Adipocyte (in vitro differentiated cells): ENCODE measurements at regions not wholly inside any gene's neighbourhood (a gene's known extent, or its start where the extent isn't known, plus 50 kb on each side); places are given as distances from the start of the nearest gene placed in this dataset.
A peak's percentile ranks its signal among the peaks of the same experiment; 100 is the strongest.

Experiments
- DNase-seq: peaks from one replicate; pipeline ENCODE4 v3.0.0-alpha.2; 2015; ENCODE audit warnings: low read depth
- H3K27me3 ChIP-seq: replicated peaks from 2 replicates; pipeline ENCODE4 v1.7.0; 2013; ENCODE audit warnings: mild to moderate bottlenecking, low read length, moderate library complexity; ENCODE audit not compliant: control insufficient read depth, insufficient read depth
- H3K36me3 ChIP-seq: 2 replicates; pipeline ENCODE4 v1.7.0; 2013; ENCODE audit warnings: low read length, mild to moderate bottlenecking, moderate library complexity; ENCODE audit not compliant: control insufficient read depth, insufficient read depth, severe bottlenecking
- H3K4me1 ChIP-seq: 2 replicates; pipeline ENCODE4 v1.7.0; 2013; ENCODE audit warnings: mild to moderate bottlenecking, low read length, moderate library complexity; ENCODE audit not compliant: control insufficient read depth, insufficient read depth
- H3K4me3 ChIP-seq: 2 replicates; pipeline ENCODE4 v1.7.0; 2013; ENCODE audit warnings: mild to moderate bottlenecking, low read length, moderate library complexity
- H3K9ac ChIP-seq: 2 replicates; pipeline ENCODE4 v1.7.0; 2013; ENCODE audit warnings: mild to moderate bottlenecking, low read length, moderate library complexity
- H3K9me3 ChIP-seq: 2 replicates; pipeline ENCODE4 v1.7.0; 2013; ENCODE audit warnings: mild to moderate bottlenecking, low read length, moderate library complexity; ENCODE audit not compliant: control insufficient read depth

DNA sequence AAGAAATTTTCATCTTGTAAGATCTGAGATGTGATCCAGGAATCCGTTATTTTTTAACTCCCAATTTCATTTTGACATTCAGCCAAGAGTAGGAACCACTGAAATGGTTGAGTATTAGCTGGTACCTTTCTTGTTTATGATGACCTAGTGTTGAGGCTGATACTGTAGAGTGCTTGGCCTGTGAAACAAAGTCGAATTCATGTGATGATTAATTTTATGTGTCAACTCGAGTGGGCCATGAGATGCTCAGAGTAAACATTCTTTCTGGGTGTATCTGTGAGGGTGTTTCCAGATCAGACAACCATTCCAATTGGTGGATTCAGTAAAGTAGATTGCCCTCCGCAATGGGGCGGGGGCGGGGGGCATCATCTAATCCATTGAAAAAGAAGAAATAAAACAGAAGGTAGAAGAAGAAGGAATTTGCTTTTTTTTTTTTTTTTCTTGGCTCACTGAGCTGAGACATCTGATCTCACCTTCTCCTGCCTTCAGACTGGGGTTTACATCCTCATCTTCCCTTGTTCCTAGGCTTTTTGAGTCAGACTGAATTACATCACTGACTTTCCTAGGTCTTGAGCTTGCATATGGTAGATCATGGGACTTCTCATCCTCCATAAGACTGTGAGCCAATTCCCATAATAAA, 264.6 kb upstream of the KCNJ16 start:
- Histone ChIP-seq H3K9me3 (no peaks in the 10 kb centered on the region), H3K9ac (no peak overlapping the region), H3K4me3 (no peak overlapping the region), H3K27me3 (no peaks in the 10 kb centered on the region), H3K36me3 (no peaks in the 10 kb centered on the region), H3K4me1 (no peaks in the 10 kb centered on the region)
- no peak for DNase-seq

DNA sequence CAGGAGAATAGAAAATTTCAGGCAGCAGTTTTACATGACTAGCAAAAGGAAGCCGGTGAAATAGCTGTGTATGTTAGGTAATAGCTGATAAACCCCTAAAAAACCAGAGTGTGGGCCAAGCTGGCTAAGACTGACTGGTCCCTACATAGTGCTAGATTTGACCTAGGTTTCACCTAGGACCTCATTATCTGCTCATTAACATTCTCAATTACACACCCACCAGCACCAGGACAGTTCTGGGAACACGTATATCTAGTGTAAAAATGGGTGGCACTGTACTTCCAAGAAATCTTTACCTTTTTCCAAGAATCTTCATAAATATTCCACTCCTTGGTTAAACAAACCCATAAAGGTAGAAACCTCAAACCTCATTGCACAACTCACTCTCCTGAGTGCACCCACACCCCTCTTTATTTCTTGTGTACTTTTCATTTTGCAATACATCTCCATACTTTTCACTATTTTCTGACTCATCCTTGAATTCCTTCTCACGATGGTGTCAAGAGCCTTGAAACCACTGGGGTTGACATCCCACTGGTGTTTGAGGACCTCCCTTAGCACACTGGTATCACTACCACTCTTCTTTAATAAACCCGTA, 262.7 kb upstream of the KCNJ16 start:
- Histone ChIP-seq H3K27me3 (no peaks in the 10 kb centered on the region), H3K36me3 (no peaks in the 10 kb centered on the region), H3K4me3 (no peak overlapping the region), H3K9ac (no peak overlapping the region), H3K9me3 (no peaks in the 10 kb centered on the region), H3K4me1 (no peaks in the 10 kb centered on the region)
- peak; percentile 19 for DNase-seq

DNA sequence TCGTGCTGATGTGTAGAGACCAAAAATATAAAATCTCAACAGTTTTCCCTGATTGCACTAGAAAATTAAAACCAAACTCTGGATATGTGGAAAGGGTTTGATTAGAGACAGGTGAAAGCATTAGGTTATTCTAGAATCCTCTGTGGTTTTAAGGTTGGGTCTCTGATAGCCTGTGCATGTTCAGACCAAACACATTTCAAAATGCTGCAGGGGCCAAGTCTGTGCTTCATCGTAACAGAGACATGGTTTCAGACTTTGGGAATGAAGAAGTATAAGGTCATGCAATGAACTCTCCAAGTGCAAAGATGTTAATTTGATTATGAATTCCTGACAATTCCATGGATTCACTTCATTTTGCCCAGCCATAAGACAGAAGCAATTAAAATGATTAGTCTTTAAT, 261.0 kb upstream of the KCNJ16 start:
- Histone ChIP-seq H3K36me3 (no peaks in the 10 kb centered on the region), H3K27me3 (no peaks in the 10 kb centered on the region), H3K4me3 (no peak overlapping the region), H3K9ac (no peak overlapping the region), H3K4me1 (peaks cover 7% of the 10 kb centered on the region), H3K9me3 (no peaks in the 10 kb centered on the region)
- no peak for DNase-seq

DNA sequence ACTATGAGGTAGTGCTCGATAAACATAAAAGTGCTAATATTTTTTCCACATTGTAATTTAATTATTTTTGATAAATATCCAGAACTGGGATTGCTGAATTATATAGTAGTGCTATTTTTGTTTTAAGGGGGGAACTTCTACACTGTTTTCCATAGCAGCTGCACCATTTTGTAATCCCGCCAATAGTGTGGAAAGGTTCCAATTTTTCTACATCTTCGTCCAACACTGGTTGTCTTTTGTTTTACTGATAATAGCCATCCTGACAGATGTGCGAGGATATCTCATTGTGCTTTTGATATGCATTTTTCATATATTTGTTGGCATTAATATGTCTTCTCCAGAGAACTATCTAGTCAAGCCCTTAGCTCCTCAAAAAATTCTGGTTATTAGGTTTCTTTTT, 259.6 kb upstream of the KCNJ16 start:
- no peaks in the 10 kb centered on the region for H3K27me3 ChIP-seq
- H3K36me3 ChIP-seq, result no peaks in the 10 kb centered on the region
- DNase-seq, result no peak
- no peaks in the 10 kb centered on the region for H3K9me3 ChIP-seq
- peaks cover 15% of the 10 kb centered on the region for H3K4me1 ChIP-seq
- no peak overlapping the region for H3K4me3 ChIP-seq
- H3K9ac ChIP-seq, result no peak overlapping the region

DNA sequence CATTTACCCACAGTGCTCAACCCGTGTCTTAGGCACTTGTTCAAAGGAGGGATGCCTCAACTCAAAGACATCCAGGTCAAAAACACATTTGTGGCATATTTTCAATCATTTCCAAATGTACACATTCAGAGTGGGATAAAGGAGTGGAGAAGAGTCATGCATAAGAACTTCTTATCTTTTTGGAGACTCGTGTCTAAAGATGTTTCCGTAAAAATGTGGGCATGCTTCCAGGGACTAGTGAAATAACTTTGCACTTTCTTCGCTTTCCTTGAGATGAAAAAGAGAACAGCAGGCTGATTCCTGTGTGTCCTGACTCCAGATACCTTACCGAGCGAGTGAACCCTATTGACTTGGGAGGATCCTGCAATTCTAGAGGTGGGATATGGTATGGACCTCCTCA, 256.6 kb upstream of the KCNJ16 start:
- no peaks in the 10 kb centered on the region for H3K36me3 ChIP-seq
- peaks cover 15% of the 10 kb centered on the region for H3K4me1 ChIP-seq
- no peak for DNase-seq
- H3K9me3 ChIP-seq, result no peaks in the 10 kb centered on the region
- H3K4me3 ChIP-seq, result no peak overlapping the region
- no peaks in the 10 kb centered on the region for H3K27me3 ChIP-seq
- H3K9ac ChIP-seq, result no peak overlapping the region

DNA sequence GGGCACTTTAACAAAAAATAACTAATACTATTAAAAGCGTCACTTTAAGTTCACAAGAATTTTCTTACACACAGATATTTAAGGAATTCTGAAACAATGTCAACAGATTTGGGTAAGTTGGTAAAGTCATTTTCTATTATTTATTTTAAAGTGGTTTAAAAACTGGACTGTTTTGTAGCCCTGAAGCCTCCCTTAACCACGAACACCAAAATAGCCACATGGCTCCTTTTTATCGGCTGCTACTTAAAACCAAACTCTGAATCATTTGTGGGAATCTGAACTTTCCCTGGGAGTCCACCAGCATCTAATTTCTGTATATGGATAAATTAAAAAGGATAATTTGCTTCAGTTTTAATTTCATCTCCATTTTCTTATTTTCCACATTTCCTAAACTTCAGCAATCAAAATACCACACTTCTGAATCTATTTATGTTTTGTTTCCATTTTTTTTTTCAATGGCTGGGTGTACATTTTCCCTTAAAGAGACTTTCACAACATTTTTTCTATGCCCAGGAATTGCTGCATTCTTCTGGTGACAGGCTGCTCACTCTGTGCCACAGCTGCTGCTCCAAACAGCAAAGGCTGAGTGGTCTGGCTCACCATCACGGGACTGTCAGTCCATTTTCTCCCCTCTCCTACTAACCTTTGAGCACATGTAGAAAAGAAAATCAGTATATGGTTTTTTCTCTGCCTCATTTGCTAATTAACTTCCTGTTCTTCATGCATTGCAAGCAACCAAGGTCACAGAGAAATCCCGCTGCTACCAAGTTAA, 255.5 kb upstream of the KCNJ16 start:
- Histone ChIP-seq H3K4me1 (peaks cover 15% of the 10 kb centered on the region), H3K4me3 (no peak overlapping the region), H3K9ac (no peak overlapping the region), H3K36me3 (no peaks in the 10 kb centered on the region), H3K27me3 (no peaks in the 10 kb centered on the region), H3K9me3 (no peaks in the 10 kb centered on the region)
- peak; percentile 39 for DNase-seq

DNA sequence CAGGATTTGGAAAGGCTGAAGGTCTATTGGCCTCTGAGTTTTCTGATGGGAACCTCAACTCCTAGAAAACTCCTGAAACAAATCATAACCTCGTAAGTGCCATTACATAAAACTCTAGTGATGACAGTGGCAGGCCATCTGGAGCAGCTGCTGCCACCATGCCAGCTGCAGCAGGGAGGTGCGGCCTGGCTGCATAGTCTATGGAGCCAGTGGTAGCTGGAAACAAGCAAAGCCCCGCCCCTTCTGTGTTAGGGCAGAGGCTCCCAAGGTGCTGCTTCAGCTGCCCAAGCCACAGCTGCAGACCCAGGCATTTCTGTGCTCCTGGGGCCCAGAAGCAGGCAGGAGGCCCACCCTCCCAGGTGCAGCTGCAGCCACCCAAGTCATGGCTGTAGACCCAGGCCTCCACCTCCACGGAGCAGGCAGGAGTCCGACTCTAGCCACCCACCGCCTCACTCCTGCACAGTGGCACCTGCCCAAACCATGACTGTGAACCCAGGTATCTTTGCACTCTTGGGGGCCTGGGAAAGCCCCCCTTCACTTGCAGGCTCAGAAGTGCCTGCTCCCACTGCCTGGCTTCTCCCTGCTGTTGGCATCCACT, 254.1 kb upstream of the KCNJ16 start:
- Histone ChIP-seq H3K27me3 (no peaks in the 10 kb centered on the region), H3K4me1 (peaks cover 15% of the 10 kb centered on the region), H3K9ac (no peak overlapping the region), H3K9me3 (no peaks in the 10 kb centered on the region), H3K36me3 (no peaks in the 10 kb centered on the region), H3K4me3 (no peak overlapping the region)
- no peak for DNase-seq

DNA sequence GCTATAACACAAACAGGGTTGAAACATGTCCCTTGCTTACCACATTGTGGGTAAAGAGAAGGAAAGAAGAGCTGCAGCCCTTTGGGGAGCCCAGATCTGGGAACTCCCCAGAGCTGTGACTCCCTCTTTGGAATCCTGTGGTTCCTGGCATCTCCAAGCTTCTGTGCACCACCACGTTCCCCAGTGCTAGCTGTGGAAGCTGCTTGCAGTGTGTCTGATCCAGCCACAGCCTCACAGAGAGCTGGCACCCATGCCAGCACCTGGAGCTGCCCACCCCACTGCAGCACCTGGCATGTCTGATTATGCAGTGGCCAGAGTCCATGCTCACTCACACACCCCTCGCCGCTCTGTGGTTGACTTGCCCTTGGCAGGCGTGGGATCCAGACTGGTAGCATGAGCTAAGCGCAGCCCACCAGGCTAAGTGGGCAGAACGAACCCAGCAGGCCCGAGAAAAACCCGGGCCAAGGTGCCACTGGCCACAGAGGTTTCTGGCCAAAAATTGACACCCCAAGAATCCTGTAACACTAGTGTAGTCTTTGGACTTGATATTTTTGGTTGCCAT, 252.6 kb upstream of the KCNJ16 start:
- Histone ChIP-seq H3K4me3 (no peak overlapping the region), H3K27me3 (no peaks in the 10 kb centered on the region), H3K9ac (no peak overlapping the region), H3K9me3 (no peaks in the 10 kb centered on the region), H3K4me1 (peaks cover 15% of the 10 kb centered on the region), H3K36me3 (no peaks in the 10 kb centered on the region)
- DNase-seq, result no peak

DNA sequence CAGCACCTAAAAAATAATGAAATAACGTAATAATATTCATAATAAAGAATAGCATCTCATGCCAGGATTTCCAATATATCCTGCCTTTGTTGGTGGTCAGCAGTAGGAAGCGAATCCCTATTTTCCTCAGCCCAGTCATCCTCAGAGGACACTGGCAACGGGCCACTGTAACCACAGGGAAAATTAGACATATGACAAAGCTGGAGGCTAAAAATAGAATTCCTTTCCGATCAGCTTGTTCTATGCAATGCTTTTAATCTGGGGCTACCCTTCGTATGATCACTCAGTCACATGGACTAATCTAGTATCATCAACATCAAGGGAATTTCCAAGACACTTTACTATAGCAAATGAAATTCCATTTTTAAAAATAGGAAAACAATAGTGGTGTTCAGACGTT, 246.9 kb upstream of the KCNJ16 start:
- Histone ChIP-seq H3K9ac (no peak overlapping the region), H3K4me3 (no peak overlapping the region), H3K9me3 (no peaks in the 10 kb centered on the region), H3K36me3 (no peaks in the 10 kb centered on the region), H3K27me3 (no peaks in the 10 kb centered on the region), H3K4me1 (peaks cover 13% of the 10 kb centered on the region)
- peak; percentile 41 for DNase-seq

DNA sequence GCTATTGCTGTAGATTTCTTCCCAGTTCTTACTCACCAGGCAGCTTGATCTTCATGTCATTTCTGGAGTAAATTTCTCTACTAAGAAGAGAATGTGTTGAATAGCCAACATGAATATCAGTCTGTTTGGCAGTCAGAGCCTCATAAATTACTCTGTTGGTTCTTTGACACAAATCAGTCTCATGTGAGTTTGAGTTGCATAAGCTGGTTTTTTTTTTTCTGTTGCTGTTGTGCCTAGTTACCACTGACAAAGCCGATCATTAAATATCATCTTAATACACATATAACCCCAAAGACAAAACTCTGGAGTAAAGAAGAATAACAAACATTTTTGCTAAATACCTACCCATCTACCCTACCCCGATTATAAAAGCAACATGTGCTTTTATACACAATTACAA, 240.5 kb upstream of the KCNJ16 start:
- DNase-seq, result no peak
- Histone ChIP-seq H3K4me1 (peaks cover 5% of the 10 kb centered on the region), H3K36me3 (no peaks in the 10 kb centered on the region), H3K27me3 (no peaks in the 10 kb centered on the region), H3K9ac (no peak overlapping the region), H3K9me3 (peaks cover 7% of the 10 kb centered on the region), H3K4me3 (no peak overlapping the region)

DNA sequence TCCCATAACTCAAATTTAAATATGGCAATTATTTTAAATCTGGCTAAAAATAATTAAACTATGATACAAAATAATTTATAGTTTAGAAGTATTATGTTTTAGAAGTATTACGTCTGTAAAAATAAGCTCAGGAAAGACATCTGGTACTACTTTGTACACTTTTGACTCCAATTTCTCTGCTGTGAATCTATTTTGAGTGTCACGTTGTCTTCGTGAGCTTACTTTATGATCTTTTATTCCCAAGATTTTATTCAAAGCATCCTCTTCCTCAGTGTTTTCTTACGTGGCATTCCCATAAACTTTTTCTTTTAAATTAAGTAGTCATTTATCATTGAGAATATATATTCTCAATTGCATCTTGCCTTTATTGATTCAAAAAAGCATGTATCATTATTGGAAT, 223.3 kb upstream of the KCNJ16 start:
- Histone ChIP-seq H3K36me3 (no peaks in the 10 kb centered on the region), H3K4me3 (no peak overlapping the region), H3K9ac (no peak overlapping the region), H3K27me3 (no peaks in the 10 kb centered on the region), H3K4me1 (peaks cover 19% of the 10 kb centered on the region), H3K9me3 (no peaks in the 10 kb centered on the region)
- no peak for DNase-seq
